ENCODE measurements at regions not wholly inside any gene's neighbourhood (a gene's known extent, or its start where the extent isn't known, plus 50 kb on each side); places are given as distances from the start of the nearest gene placed in this dataset.

DNA sequence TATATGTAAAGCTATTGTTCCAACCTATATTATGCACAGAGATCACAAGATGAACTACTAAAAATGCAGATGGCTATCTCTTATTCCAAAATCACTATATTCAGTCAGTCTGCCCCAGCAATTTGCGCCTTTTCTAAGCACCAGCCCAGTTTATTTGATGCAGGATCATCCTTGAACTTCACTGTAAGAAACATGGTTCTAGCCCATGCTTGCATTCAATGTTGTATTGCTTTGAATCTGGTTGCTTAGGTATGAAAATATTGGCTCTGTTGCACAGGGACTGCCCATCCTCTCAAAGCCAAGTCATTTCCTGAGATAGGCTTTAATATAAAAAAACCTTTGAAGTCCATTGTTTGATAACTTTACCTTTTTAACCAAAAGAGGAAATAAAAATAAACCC lies 170.5 kb upstream of the LRIG1 start:
- Histone ChIP-seq H3K79me1 (ENCODE audit: low read length) (no peaks in the 10 kb centered on the region), H4K91ac (ENCODE audit: low read depth, low read length) (no peak overlapping the region), H2AFZ (ENCODE audit: insufficient read depth, low read length, poor library complexity) (no peak overlapping the region), H2BK5ac (ENCODE audit: low read depth, low read length, poor library complexity) (no peak overlapping the region), H3K23ac (ENCODE audit: low read length) (no peak overlapping the region), H3K18ac (ENCODE audit: low read length) (no peak overlapping the region), H2AK5ac (ENCODE audit: low read length) (no peak overlapping the region), H3K4me2 (ENCODE audit: low read length) (no peak overlapping the region), H2BK12ac (ENCODE audit: low read length) (no peak overlapping the region), H4K8ac (ENCODE audit: low read depth, low read length) (no peak overlapping the region), H3K9me3 (ENCODE audit: insufficient read depth, low read depth, low read length) (peaks cover 2% of the 10 kb centered on the region), H3K14ac (ENCODE audit: low read length) (no peak overlapping the region), H3K4ac (ENCODE audit: low read depth, low read length) (no peak overlapping the region), H4K12ac (ENCODE audit: low read depth, low read length) (no peak overlapping the region), H3K9ac (ENCODE audit: low read length) (no peak overlapping the region), H3K36me3 (ENCODE audit: control insufficient read depth in 1 of 2, insufficient read depth in 2 of 2, low read length in 2 of 2) (no peaks in the 10 kb centered on the region), H3K27ac (ENCODE audit: low read depth, low read length) (no peak overlapping the region), H3K79me2 (ENCODE audit: control insufficient read depth, insufficient read depth, low read length, poor library complexity) (no peaks in the 10 kb centered on the region), H3K4me1 (ENCODE audit: control insufficient read depth in 1 of 2, insufficient read depth in 2 of 2, low read length in 2 of 2) (no peaks in the 10 kb centered on the region), H2BK120ac (ENCODE audit: insufficient read depth, low read length, poor library complexity) (no peak overlapping the region), H3K27me3 (ENCODE audit: insufficient read depth, low read length) (no peaks in the 10 kb centered on the region), H3K4me3 (ENCODE audit: low read depth, low read length) (no peak overlapping the region)
- WGBS (ENCODE audit: extremely low coverage, insufficient coverage, insufficient read length) = no CpG with 5 or more reads among the region's 1 CpG
- no peak for DNase-seq

GRCh38 chr3:66672830-66673229 lies 172.0 kb upstream of the LRIG1 start:
- no peaks in the 10 kb centered on the region for H3K79me1 ChIP-seq (ENCODE audit: low read length)
- no peak overlapping the region for H2AK5ac ChIP-seq (ENCODE audit: low read length)
- peaks cover 2% of the 10 kb centered on the region for H3K9me3 ChIP-seq (ENCODE audit: insufficient read depth, low read depth, low read length)
- H3K4me1 ChIP-seq (ENCODE audit: control insufficient read depth in 1 of 2, insufficient read depth in 2 of 2, low read length in 2 of 2) = no peaks in the 10 kb centered on the region
- H3K27me3 ChIP-seq (ENCODE audit: insufficient read depth, low read length) = no peaks in the 10 kb centered on the region
- H4K91ac ChIP-seq (ENCODE audit: low read depth, low read length) = no peak overlapping the region
- H3K18ac ChIP-seq (ENCODE audit: low read length) = no peak overlapping the region
- no peak overlapping the region for H3K9ac ChIP-seq (ENCODE audit: low read length)
- no peak overlapping the region for H3K23ac ChIP-seq (ENCODE audit: low read length)
- H3K79me2 ChIP-seq (ENCODE audit: control insufficient read depth, insufficient read depth, low read length, poor library complexity) = no peaks in the 10 kb centered on the region
- H3K36me3 ChIP-seq (ENCODE audit: control insufficient read depth in 1 of 2, insufficient read depth in 2 of 2, low read length in 2 of 2) = no peaks in the 10 kb centered on the region
- H3K4me3 ChIP-seq (ENCODE audit: low read depth, low read length) = no peak overlapping the region
- no peak overlapping the region for H3K4me2 ChIP-seq (ENCODE audit: low read length)
- no peak overlapping the region for H3K27ac ChIP-seq (ENCODE audit: low read depth, low read length)
- H2BK120ac ChIP-seq (ENCODE audit: insufficient read depth, low read length, poor library complexity) = no peak overlapping the region
- no peak overlapping the region for H4K12ac ChIP-seq (ENCODE audit: low read depth, low read length)
- no peak for DNase-seq
- H2BK12ac ChIP-seq (ENCODE audit: low read length) = no peak overlapping the region
- no peak overlapping the region for H3K14ac ChIP-seq (ENCODE audit: low read length)
- no peak overlapping the region for H4K8ac ChIP-seq (ENCODE audit: low read depth, low read length)
- H2BK5ac ChIP-seq (ENCODE audit: low read depth, low read length, poor library complexity) = no peak overlapping the region
- H3K4ac ChIP-seq (ENCODE audit: low read depth, low read length) = no peak overlapping the region
- no peak overlapping the region for H2AFZ ChIP-seq (ENCODE audit: insufficient read depth, low read length, poor library complexity)

DNA sequence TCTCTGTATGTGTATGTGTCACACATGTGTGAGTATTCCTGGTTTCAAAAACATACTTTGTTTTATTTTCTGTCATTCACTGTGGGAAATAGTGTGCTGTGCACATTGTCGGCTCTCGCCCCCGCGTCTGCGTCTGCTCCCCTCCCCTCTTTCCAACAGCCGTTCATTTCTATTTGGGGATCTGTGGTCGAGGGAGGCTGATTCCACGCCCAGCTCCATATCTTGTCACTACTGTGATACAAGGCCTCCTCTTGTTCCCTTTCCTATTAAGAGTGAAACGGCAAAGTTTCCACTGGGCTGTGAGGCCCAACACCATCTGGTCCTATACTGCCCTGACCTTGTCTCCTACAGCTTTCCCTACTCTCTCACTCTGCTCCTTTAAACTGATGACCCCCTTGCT lies 172.5 kb upstream of the LRIG1 start:
- Histone ChIP-seq H4K8ac (ENCODE audit: low read depth, low read length) (no peak overlapping the region), H2BK120ac (ENCODE audit: insufficient read depth, low read length, poor library complexity) (no peak overlapping the region), H3K9ac (ENCODE audit: low read length) (no peak overlapping the region), H3K4me3 (ENCODE audit: low read depth, low read length) (no peak overlapping the region), H3K9me3 (ENCODE audit: insufficient read depth, low read depth, low read length) (peaks cover 2% of the 10 kb centered on the region), H2AK5ac (ENCODE audit: low read length) (no peak overlapping the region), H2BK5ac (ENCODE audit: low read depth, low read length, poor library complexity) (no peak overlapping the region), H2AFZ (ENCODE audit: insufficient read depth, low read length, poor library complexity) (no peak overlapping the region), H4K12ac (ENCODE audit: low read depth, low read length) (no peak overlapping the region), H4K91ac (ENCODE audit: low read depth, low read length) (no peak overlapping the region), H3K23ac (ENCODE audit: low read length) (no peak overlapping the region), H3K27me3 (ENCODE audit: insufficient read depth, low read length) (no peaks in the 10 kb centered on the region), H3K4me1 (ENCODE audit: control insufficient read depth in 1 of 2, insufficient read depth in 2 of 2, low read length in 2 of 2) (no peaks in the 10 kb centered on the region), H3K14ac (ENCODE audit: low read length) (no peak overlapping the region), H3K18ac (ENCODE audit: low read length) (no peak overlapping the region), H3K36me3 (ENCODE audit: control insufficient read depth in 1 of 2, insufficient read depth in 2 of 2, low read length in 2 of 2) (no peaks in the 10 kb centered on the region), H3K79me2 (ENCODE audit: control insufficient read depth, insufficient read depth, low read length, poor library complexity) (no peaks in the 10 kb centered on the region), H3K4ac (ENCODE audit: low read depth, low read length) (no peak overlapping the region), H3K79me1 (ENCODE audit: low read length) (no peaks in the 10 kb centered on the region), H3K27ac (ENCODE audit: low read depth, low read length) (no peak overlapping the region), H2BK12ac (ENCODE audit: low read length) (no peak overlapping the region), H3K4me2 (ENCODE audit: low read length) (no peak overlapping the region)
- WGBS (ENCODE audit: extremely low coverage, insufficient coverage, insufficient read length) = no CpG with 5 or more reads among the region's 9 CpGs
- DNase-seq = no peak

GRCh38 chr3:66675366-66675765 lies 174.5 kb upstream of the LRIG1 start:
- Histone ChIP-seq H3K23ac (ENCODE audit: low read length) (no peak overlapping the region), H3K79me2 (ENCODE audit: control insufficient read depth, insufficient read depth, low read length, poor library complexity) (no peaks in the 10 kb centered on the region), H3K4me1 (ENCODE audit: control insufficient read depth in 1 of 2, insufficient read depth in 2 of 2, low read length in 2 of 2) (no peaks in the 10 kb centered on the region), H2AFZ (ENCODE audit: insufficient read depth, low read length, poor library complexity) (no peak overlapping the region), H2BK12ac (ENCODE audit: low read length) (no peak overlapping the region), H3K9ac (ENCODE audit: low read length) (no peak overlapping the region), H3K9me3 (ENCODE audit: insufficient read depth, low read depth, low read length) (no peaks in the 10 kb centered on the region), H3K36me3 (ENCODE audit: control insufficient read depth in 1 of 2, insufficient read depth in 2 of 2, low read length in 2 of 2) (no peaks in the 10 kb centered on the region), H2BK5ac (ENCODE audit: low read depth, low read length, poor library complexity) (no peak overlapping the region), H3K27ac (ENCODE audit: low read depth, low read length) (no peak overlapping the region), H2AK5ac (ENCODE audit: low read length) (no peak overlapping the region), H4K91ac (ENCODE audit: low read depth, low read length) (no peak overlapping the region), H3K79me1 (ENCODE audit: low read length) (no peaks in the 10 kb centered on the region), H3K4me2 (ENCODE audit: low read length) (no peak overlapping the region), H4K8ac (ENCODE audit: low read depth, low read length) (no peak overlapping the region), H3K18ac (ENCODE audit: low read length) (no peak overlapping the region), H4K12ac (ENCODE audit: low read depth, low read length) (no peak overlapping the region), H3K4ac (ENCODE audit: low read depth, low read length) (no peak overlapping the region), H3K27me3 (ENCODE audit: insufficient read depth, low read length) (no peaks in the 10 kb centered on the region), H3K4me3 (ENCODE audit: low read depth, low read length) (no peak overlapping the region), H2BK120ac (ENCODE audit: insufficient read depth, low read length, poor library complexity) (no peak overlapping the region), H3K14ac (ENCODE audit: low read length) (no peak overlapping the region)
- peak in 1 of 2 donors; percentile 13 for DNase-seq
- no CpG with 5 or more reads among the region's 1 CpG for WGBS (ENCODE audit: extremely low coverage, insufficient coverage, insufficient read length)
